ENCODE measurements at regions not wholly inside any gene's neighbourhood (a gene's known extent, or its start where the extent isn't known, plus 50 kb on each side); places are given as distances from the start of the nearest gene placed in this dataset.
"Not testable (repeated sequence)": the region's sequence is repeated elsewhere in the genome, so short reads cannot be mapped to it uniquely, and the experiment has no call there.

GRCh38 chr2:234694244-234695013 lies 197.5 kb upstream of the ARL4C start:
- peak; percentile 71 for DNase-seq (ENCODE audit: low read depth)

GRCh38 chr2:234693681-234694190 lies 196.9 kb upstream of the ARL4C start:
- not testable (repeated sequence) for DNase-seq (ENCODE audit: low read depth)

GRCh38 chr2:234693191-234693590 lies 196.3 kb upstream of the ARL4C start:
- not testable (repeated sequence) for DNase-seq (ENCODE audit: low read depth)

GRCh38 chr2:234691968-234692955 lies 195.4 kb upstream of the ARL4C start:
- DNase-seq (ENCODE audit: low read depth) = no peak

DNA sequence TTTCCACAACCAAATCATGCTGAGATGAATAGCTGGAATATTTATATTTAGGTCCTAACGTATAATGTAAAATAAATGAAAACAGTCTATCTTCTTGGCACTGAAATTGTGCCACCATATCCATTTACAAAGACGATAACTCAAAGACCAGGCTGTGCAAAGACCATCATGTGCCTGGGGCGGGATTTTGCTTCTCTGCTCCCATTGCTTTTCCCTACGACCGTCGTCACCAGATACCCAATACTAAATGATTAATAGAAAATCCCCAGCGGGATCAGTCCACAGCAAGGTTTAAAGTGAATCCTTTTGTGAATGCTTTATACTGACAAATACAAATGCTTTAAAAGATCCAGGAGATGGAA lies 194.3 kb upstream of the ARL4C start:
- DNase-seq (ENCODE audit: low read depth) = no peak

GRCh38 chr2:234690569-234691213 lies 193.8 kb upstream of the ARL4C start:
- DNase-seq (ENCODE audit: low read depth) = no peak

DNA sequence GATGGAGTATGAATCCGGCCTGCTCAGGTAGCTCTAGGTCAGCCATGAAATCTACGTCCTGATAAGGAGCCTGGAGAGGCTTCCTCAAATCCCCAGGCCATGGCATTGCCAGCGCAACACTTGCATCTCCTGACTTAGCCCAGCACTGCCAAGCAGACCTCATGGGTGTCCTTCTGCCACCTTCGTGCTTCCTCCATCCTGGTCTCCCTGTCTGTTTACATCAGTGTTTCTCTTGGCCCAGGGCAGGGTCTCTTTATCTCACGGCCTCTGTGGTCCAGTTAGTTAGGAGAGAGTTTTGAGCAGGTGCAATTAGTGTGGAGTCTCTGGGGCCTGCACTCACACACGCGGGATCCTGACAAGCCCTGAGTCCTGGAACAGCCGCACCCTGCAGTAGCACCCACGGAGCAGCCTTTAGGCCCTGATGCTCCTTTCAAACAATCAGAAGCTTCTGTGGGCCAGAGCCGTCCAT lies 193.1 kb upstream of the ARL4C start:
- DNase-seq (ENCODE audit: low read depth) = no peak

DNA sequence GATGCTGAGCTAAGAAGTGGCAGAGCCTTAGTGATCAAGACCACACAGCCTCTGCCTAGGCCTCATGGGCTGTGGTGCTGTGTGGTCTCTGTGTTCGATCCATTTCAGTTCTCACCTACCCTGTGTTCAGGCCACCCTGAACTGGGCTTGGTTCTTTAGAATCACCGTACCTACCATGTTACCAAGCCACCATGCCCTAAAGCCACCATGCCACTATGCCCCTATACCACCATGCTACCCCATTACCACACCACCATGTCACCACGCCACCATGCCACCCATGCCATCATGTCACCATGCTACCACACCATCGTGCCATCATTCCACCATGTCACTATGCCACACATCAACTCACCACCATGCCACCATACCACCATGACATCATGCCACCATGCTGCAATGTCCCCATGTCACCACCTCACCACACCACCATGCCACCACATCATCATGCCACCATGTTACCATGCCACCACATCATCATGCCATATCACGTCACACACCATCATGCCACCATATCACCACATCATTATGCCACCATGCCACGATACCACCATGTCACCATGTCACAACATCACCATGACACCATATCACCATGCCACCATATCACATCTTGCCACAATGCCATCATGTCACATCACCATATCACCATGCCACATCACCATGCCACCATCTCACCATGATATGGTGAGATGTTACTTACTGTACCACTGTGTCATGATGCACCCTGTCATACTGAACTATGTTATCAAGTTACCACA lies 191.0 kb upstream of the ARL4C start:
- no peak for DNase-seq (ENCODE audit: low read depth)

DNA sequence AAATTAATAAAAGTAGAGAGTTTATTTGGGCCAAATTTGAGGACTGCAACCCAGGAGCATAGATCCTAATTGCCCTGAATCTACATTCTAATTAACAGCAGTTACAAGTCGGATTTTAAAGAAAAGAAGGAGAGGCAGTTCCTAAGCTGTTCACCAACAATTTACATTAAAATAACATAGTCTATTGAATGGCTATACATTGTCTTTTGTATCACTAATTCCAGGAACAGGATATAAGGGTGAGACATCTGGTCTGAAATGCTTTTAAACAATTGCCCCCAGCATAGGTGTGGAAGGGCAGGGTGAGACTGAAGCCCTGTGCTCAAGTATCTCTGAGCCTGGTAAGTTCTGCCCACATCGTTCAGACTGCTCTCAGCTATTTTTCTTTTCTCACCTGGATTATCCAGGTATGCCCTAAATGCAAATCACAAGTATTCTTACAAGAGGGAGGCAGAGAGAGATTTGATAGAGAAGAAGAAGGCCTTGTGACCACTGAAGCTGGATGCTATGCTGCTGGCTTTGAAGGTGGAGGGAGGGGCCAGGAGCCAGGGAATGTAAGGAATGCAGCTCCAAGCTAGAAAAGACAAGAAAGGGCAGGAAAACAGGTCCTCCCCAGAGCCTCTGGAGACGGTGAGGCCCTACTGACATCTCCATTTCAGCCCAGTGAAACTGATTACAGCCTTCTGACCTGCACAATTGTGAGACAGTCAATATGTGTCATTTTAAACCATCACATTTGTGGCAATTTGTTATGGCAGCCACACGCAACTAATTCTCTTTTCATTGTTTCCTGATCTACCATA lies 189.4 kb upstream of the ARL4C start:
- peak; percentile 53 for DNase-seq (ENCODE audit: low read depth)

DNA sequence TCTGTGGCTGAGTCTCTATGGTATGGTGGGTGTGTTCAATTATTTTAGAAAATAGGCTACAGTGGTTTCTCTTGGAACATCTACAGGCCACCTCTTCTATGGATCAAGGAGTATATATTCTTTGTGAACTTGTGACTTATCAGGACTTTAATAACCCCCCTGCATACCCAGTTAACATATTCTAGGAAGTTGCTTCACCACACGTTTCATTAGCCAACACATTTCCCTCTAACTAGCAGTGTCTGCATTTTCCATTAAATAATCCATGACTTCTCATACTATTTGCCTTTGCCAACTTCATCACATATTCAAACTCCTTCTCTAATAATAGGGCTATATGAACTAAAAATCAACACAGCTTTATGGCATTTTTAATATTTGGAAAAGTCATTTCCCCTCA lies 187.6 kb upstream of the ARL4C start:
- no peak for DNase-seq (ENCODE audit: low read depth)

- no peak for DNase-seq (ENCODE audit: low read depth)
These were observed 187.1 kb upstream of the ARL4C start for GRCh38 chr2:234683950-234684349.

DNA sequence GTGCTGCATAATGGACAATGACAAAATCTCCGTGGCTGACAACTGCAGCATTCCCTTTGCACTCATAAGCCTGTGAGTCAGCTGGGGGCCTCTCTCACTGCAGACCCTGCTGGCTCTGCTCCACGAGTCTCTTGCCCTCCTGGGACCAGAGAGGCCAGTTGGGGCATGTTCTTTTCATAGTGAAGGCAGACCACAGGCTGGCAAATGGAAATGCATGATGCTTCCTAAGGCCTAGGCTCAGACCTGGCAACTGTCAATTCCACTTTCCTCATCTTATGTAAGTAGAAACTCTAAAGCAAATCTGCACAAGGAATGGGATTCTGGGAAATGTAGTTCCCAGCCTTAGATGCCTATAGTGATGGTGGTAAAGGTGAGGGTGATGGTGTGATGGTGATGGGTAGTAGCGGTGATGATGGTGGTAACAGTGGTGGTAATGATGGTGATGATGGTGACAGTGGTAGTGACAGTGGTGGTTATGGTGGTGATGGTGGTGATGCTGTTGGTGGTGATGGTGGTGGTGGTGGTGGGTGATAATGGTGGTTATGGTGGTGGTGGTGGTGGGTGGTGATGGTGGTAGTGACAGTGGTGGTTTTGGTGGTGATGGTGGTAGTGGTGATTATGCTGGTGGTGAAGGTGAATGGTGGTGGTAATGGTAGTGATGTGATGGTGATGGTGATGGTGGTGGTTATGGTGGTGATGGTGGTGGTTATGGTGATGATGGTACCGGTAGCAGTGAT lies 185.8 kb upstream of the ARL4C start:
- DNase-seq (ENCODE audit: low read depth) = peak; percentile 64

- peak; percentile 20 for DNase-seq (ENCODE audit: low read depth)
These were observed 184.1 kb upstream of the ARL4C start for GRCh38 chr2:234680688-234681619.

GRCh38 chr2:234679741-234680687 lies 183.1 kb upstream of the ARL4C start:
- peak; percentile 91 for DNase-seq (ENCODE audit: low read depth)

DNA sequence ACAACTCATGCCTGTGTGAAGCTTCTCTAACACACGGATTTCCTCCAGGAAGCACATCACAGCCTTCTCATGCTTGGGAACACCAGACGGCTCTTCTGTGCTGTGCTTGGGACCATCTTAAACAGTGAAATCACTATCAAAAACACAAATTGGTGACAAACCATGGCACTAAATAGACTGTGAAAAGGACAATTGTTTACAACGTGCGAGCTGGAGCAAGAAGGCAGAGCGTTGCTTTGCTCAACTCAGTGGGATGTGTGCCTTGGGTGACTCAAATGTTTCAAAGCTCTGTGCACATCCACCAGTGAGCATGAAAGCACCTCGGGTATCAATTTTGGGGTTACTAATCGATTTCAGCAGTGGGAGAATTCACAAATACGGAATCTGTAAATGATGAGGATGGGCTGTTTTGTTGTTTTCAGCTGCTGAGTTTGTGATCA lies 182.4 kb upstream of the ARL4C start:
- no peak for DNase-seq (ENCODE audit: low read depth)

- DNase-seq (ENCODE audit: low read depth) = peak; percentile 58
These were observed 181.8 kb upstream of the ARL4C start for GRCh38 chr2:234678711-234679110.
